Astrocyte of the cerebellum (primary cell): ENCODE measurements at regions not wholly inside any gene's neighbourhood (a gene's known extent, or its start where the extent isn't known, plus 50 kb on each side); places are given as distances from the start of the nearest gene placed in this dataset.

Experiments
- DNase-seq: peaks from one replicate; pipeline ENCODE4 v3.0.0-alpha.2; 2011; ENCODE audit warnings: low read depth
- H3K4me3 ChIP-seq: 2 replicates; pipeline ENCODE4 v1.5.1; 2011; ENCODE audit warnings: mild to moderate bottlenecking, low read depth, low read length, moderate library complexity
- in situ Hi-C: cut with HindIII; loops from 2 replicates; pipeline ENCODE4 v1.10.0; 2017; ENCODE audit warnings: low sequenced_read_pairs
- TF ChIP-seq, protein P1 (sequence below): IDR thresholded peaks from 2 replicates; pipeline ENCODE4 v1.5.1; 2012; ENCODE audit warnings: low read length, low read depth, moderate library complexity, mild to moderate bottlenecking; ENCODE audit errors: missing control alignments

DNA sequence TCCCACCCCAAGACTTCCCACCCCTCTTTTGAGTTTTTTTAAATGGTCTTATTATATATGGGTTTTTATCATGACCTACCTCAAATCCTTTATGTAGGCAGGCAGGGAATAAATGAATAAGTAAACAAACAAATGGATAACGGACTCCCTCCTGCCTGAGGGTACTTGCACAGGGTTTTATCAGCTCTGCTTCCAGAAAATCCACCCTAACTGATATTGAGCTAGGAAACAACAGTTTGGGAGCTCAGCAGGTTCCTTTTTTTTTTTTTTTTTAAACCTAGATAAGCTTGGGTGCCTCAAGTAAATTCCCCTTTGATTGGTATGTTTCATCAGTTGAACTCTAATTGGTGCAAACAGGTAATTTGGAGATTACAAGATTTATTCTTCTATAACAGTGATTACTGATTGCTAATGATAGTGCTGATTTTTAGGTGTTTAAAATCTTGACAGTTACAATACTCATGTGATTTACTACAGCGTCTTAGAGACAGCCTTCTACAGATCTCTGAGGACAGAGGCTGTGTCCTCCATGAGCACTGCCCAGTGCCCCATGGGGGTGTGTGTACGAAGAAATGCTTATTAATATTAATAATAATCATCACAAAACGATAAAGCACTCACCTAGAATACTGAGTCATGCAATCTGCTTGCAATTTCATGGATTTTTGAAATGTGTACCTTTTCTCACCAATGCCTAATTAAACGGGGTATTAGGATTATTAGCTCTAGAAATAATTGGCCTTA is 347.4 kb downstream of the RRAGC start:
- no peak overlapping the region for H3K4me3 ChIP-seq
- in situ Hi-C loops, result no loop called here
- no peak for DNase-seq
- TF ChIP-seq, protein P1, sequence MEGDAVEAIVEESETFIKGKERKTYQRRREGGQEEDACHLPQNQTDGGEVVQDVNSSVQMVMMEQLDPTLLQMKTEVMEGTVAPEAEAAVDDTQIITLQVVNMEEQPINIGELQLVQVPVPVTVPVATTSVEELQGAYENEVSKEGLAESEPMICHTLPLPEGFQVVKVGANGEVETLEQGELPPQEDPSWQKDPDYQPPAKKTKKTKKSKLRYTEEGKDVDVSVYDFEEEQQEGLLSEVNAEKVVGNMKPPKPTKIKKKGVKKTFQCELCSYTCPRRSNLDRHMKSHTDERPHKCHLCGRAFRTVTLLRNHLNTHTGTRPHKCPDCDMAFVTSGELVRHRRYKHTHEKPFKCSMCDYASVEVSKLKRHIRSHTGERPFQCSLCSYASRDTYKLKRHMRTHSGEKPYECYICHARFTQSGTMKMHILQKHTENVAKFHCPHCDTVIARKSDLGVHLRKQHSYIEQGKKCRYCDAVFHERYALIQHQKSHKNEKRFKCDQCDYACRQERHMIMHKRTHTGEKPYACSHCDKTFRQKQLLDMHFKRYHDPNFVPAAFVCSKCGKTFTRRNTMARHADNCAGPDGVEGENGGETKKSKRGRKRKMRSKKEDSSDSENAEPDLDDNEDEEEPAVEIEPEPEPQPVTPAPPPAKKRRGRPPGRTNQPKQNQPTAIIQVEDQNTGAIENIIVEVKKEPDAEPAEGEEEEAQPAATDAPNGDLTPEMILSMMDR, result no peak

DNA sequence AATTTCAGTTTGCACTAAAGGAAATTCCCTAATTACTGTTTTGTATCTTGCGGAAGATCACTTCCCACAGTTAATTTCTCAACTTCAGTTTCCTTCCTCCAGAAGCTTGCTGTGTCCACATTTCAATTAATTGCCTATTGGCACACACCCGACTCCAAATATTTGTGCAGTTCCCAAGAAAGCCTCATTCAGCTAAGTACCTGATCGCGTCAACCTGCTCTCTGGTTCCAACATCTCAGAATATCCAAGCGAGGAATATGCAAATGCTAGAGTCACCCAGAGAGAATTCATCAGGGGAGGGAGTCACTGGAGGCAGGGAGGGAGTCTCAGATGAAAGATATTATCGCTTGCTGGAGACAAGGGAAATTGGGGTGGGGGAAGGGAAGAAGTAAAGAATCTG is 351.3 kb downstream of the RRAGC start:
- no peak for DNase-seq
- no peak overlapping the region for H3K4me3 ChIP-seq
- TF ChIP-seq, protein P1, result no peak
- in situ Hi-C loops, result loop anchor here (5.0 kb wide), 1 partner anchor 49 kb away; no protein-coding TSS in a partner anchor

DNA sequence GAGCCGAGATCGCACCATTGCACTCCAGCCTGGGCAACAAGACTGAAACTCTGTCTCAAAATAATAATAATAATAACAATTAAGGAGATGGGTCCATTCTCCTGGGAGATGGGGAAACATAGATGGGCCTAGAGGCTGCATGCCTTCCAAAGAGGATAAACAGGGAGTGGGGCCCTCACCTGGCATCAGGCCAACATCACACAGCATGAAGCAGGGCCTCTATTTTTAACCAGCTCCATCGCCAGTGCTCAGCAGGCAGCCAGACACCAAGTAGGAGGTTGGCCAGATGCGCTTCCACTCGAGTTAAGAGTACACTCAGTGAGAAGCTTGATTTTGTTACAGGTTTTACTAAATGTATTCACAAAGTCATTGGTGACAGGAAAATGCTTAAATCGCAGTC is 352.0 kb downstream of the RRAGC start:
- no peak overlapping the region for H3K4me3 ChIP-seq
- DNase-seq, result no peak
- TF ChIP-seq, protein P1, result no peak
- in situ Hi-C loops, result loop anchor here (5.0 kb wide), 1 partner anchor 50 kb away; no protein-coding TSS in a partner anchor

DNA sequence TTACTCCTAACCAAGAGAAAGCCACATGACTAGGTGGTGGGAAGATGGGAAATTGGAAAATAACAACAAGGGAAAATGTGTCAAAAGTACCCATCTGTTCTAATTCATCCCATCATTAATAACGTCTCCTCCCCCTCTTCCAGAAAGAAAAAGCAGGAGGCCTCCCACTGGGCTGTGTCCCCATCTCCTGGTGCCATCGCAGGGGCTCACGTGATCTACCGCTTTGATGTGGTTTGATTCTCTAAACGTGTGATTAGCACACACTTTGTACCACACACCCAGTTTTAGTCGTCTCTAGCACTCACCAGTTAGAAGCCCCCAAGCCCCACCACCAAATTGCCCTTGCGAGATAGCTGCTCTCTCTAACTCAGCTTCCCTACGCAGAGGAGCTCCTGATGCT is 353.6 kb downstream of the RRAGC start:
- no peak for DNase-seq
- in situ Hi-C loops, result loop anchor here (5.0 kb wide), 1 partner anchor 51 kb away; no protein-coding TSS in a partner anchor
- no peak overlapping the region for H3K4me3 ChIP-seq
- TF ChIP-seq, protein P1, result no peak

DNA sequence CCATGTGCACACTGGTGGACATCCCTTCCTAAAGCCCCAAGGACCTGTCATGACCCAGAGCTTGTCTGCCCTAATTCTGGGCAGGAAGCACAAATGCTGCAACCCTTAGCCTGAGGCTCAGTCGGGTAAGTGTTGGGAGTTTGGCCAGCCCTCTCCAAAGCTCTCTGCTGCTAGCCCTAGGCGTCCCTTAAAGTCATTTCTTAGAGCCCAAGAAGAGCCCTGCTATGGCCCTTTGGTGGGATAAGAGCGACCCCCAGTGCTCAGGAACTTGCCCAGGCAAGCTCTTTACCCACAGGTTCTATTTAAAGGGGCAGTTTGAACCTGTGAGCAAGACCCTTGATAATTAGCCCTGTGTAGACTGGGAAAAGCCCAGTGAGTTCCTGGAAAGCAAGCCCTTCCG is 356.8 kb downstream of the RRAGC start:
- no peak overlapping the region for H3K4me3 ChIP-seq
- DNase-seq, result no peak
- in situ Hi-C loops, result no loop called here
- TF ChIP-seq, protein P1, result no peak

DNA sequence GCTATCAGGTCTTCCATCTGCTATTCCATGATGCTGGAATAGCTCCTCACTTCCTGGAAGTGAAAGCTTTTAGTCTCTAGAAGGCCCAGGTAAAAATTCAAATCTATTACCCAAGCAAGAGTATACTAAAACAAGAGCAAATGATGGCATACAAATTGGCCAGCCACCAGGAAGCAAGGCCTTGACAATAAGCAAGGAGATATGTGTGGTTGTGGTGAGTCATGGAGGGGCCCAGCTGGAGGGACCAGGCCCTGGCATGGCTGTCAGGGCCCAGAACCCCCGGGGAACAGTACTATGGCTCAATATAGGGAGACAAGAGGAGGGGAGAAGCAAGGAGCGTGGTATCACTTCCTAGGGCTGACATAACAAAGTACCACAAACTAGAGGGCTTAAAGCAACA is 358.7 kb downstream of the RRAGC start:
- TF ChIP-seq, protein P1, result no peak
- in situ Hi-C loops, result no loop called here
- DNase-seq, result no peak
- H3K4me3 ChIP-seq, result no peak overlapping the region
